GM12878 (cell line): ENCODE measurements at regions not wholly inside any gene's neighbourhood (a gene's known extent, or its start where the extent isn't known, plus 50 kb on each side); places are given as distances from the start of the nearest gene placed in this dataset.

ENCODE experiments used
- ATAC-seq: fragments of 200-7000 bp; cut with Tn5 transposase; 3 replicates; pipeline ENCODE4 v1.9.1; 2020; ENCODE audit warnings: mild to moderate bottlenecking, moderate library complexity
- BruUV-seq: library from RNA; stranded (reverse); fragments of 400-500 nt; replicated peaks from 2 replicates; lab custom pipeline; 2021; lab: Mats Ljungman, UMichigan
- CTCF ChIA-PET: fragments of 300-600 bp; sonication (Branson Sonifier 250); formaldehyde crosslinking; extraction: SDS; loops from one replicate; lab custom pipeline; 2021; ENCODE audit warnings: inconsistent platforms; lab: Yijun Ruan, JAX
- POLR2A ChIA-PET: fragments of 350-600 bp; formaldehyde crosslinking; extraction: SDS; loops from one replicate; lab custom pipeline; 2021; ENCODE audit warnings: inconsistent platforms; lab: Charles Lee
- RAD21 ChIA-PET: fragments of 300-600 bp; sonication (Branson Sonifier 250); formaldehyde crosslinking; loops from one replicate; lab custom pipeline; 2023; ENCODE audit warnings: antibody characterized with exemption; ENCODE audit not compliant: unreplicated experiment; lab: Charles Lee
- SMC1A ChIA-PET: fragments of 300-600 bp; sonication (Branson Sonifier 250); formaldehyde crosslinking; loops from one replicate; lab custom pipeline; 2023; ENCODE audit not compliant: unreplicated experiment, uncharacterized antibody; lab: Charles Lee
- DNase-seq: peaks from one replicate; pipeline ENCODE4 v3.0.0-alpha.2; 2011; ENCODE audit warnings: low read depth, low spot score
- FAIRE-seq: peaks from 3 replicates; lab custom pipeline; 2011; peaks lifted over from hg19 to GRCh38; lab: Jason Lieb, UNC
- H2AFZ ChIP-seq: 2 replicates; pipeline ENCODE4 v1.6.0; 2011; ENCODE audit warnings: low read depth, low read length, control low read depth; ENCODE audit not compliant: control insufficient read depth
- H3K27ac ChIP-seq: 2 replicates; pipeline ENCODE4 v1.5.1; 2011; ENCODE audit warnings: control low read depth; ENCODE audit not compliant: control insufficient read depth, insufficient read depth
- H3K27me3 ChIP-seq, 2 experiments: replicated peaks in 1 of 2; 2 replicates each; pipeline versions ENCODE4 v1.6.0 to v1.6.1; 2011; ENCODE audit warnings: low read length in 1 of 2; ENCODE audit not compliant: control insufficient read depth in 2 of 2, insufficient read depth in 2 of 2
- H3K36me3 ChIP-seq, 2 experiments: 2 replicates each; pipeline ENCODE4 v1.5.1; 2011; ENCODE audit warnings: low read length in 1 of 2; ENCODE audit not compliant: control insufficient read depth in 2 of 2, insufficient read depth in 2 of 2
- H3K4me1 ChIP-seq: 2 replicates; pipeline ENCODE4 v1.6.1; 2011; ENCODE audit warnings: mild to moderate bottlenecking, low read length, moderate library complexity, mixed read lengths; ENCODE audit not compliant: control insufficient read depth, insufficient read depth
- H3K4me2 ChIP-seq: 2 replicates; pipeline ENCODE4 v1.6.0; 2011; ENCODE audit warnings: control low read depth; ENCODE audit not compliant: control insufficient read depth, insufficient read depth
- H3K4me3 ChIP-seq: fragments of 200-600 bp; sonication (generic); 2 replicates; pipeline ENCODE4 v1.5.1; 2016
- H3K79me2 ChIP-seq: 2 replicates; pipeline ENCODE4 v1.6.0; 2011; ENCODE audit warnings: low read length; ENCODE audit not compliant: control insufficient read depth, insufficient read depth
- H3K9ac ChIP-seq: 2 replicates; pipeline ENCODE4 v1.8.0; 2011; ENCODE audit warnings: low read length, control low read depth, mixed read lengths; ENCODE audit not compliant: control insufficient read depth, insufficient read depth
- H3K9me3 ChIP-seq: replicated peaks from 3 replicates; pipeline ENCODE4 v1.5.1; 2011; ENCODE audit warnings: mild to moderate bottlenecking, low read length; ENCODE audit not compliant: control insufficient read depth, insufficient read depth
- H4K20me1 ChIP-seq: 2 replicates; pipeline ENCODE4 v1.6.0; 2011; ENCODE audit not compliant: control insufficient read depth, insufficient read depth
- ASH2L ChIP-seq: fragments of 300-600, 200-600 bp; sonication (generic); IDR thresholded peaks from 2 replicates; pipeline ENCODE4 v1.6.1; 2017; ENCODE audit warnings: low read depth, mild to moderate bottlenecking, borderline replicate concordance
- EGR1 ChIP-seq, 2 experiments: IDR thresholded peaks; 1 replicate in 1 of 2; 2 replicates in 1 of 2; pipeline ENCODE4 v1.6.1; 2011 to 2012; ENCODE audit warnings: low read depth in 2 of 2, low read length in 2 of 2, borderline replicate concordance in 1 of 2, mild to moderate bottlenecking in 1 of 2, moderate library complexity in 1 of 2
- EP300 ChIP-seq, 2 experiments: fragments of 150-350 bp in 1 of 2; IDR thresholded peaks; 2 replicates each; pipeline ENCODE4 v1.6.1; 2011 to 2012; ENCODE audit warnings: low read depth in 2 of 2, low read length in 2 of 2, borderline replicate concordance in 1 of 2, improper control_type of control experiment in 1 of 2, inconsistent platforms in 1 of 2; ENCODE audit not compliant: control insufficient read depth in 1 of 2
- HDAC6 ChIP-seq: fragments of 200-600 bp; sonication (generic); IDR thresholded peaks from one replicate; pipeline ENCODE4 v1.8.0; 2017; ENCODE audit warnings: antibody characterized with exemption; ENCODE audit not compliant: unreplicated experiment
- NR2F1 ChIP-seq: fragments of 450-650 bp; conservative IDR thresholded peaks from 2 replicates; pipeline ENCODE4 v1.6.1; 2017; ENCODE audit warnings: mild to moderate bottlenecking
- NRF1 ChIP-seq: conservative IDR thresholded peaks from 2 replicates; pipeline ENCODE4 v1.6.1; 2011; ENCODE audit warnings: mild to moderate bottlenecking, low read depth, low read length, improper control_type of control experiment
- PAX5 ChIP-seq: IDR thresholded peaks from 2 replicates; pipeline ENCODE4 v1.6.1; 2011; ENCODE audit warnings: low read depth, low read length, borderline replicate concordance
- PAX8 ChIP-seq: fragments of 450-650 bp; IDR thresholded peaks from 2 replicates; pipeline ENCODE4 v1.6.1; 2017; ENCODE audit warnings: mild to moderate bottlenecking, moderate library complexity
- POLR2AphosphoS5 ChIP-seq: IDR thresholded peaks from 2 replicates; pipeline ENCODE4 v1.6.1; 2011; ENCODE audit warnings: mild to moderate bottlenecking, low read length, inconsistent platforms
- RELB ChIP-seq: fragments of 450-650 bp; IDR thresholded peaks from 2 replicates; pipeline ENCODE4 v1.6.1; 2017; ENCODE audit warnings: low read depth, mild to moderate bottlenecking, moderate library complexity
- REST ChIP-seq: IDR thresholded peaks from 2 replicates; pipeline ENCODE4 v1.6.1; 2012; ENCODE audit warnings: mild to moderate bottlenecking, low read depth, low read length
- SMC3 ChIP-seq: IDR thresholded peaks from 2 replicates; pipeline ENCODE4 v1.6.1; 2011; ENCODE audit warnings: low read length, improper control_type of control experiment, borderline replicate concordance
- SP1 ChIP-seq: IDR thresholded peaks from one replicate; pipeline ENCODE4 v1.6.1; 2011; ENCODE audit warnings: low read depth, low read length
- WRNIP1 ChIP-seq: IDR thresholded peaks from 2 replicates; pipeline ENCODE4 v1.6.1; 2011; ENCODE audit warnings: low read depth, low read length, improper control_type of control experiment, borderline replicate concordance
- YY1 ChIP-seq: IDR thresholded peaks from 2 replicates; pipeline ENCODE4 v1.6.1; 2011; ENCODE audit warnings: low read depth, mild to moderate bottlenecking, low read length
- ZBED1 ChIP-seq: IDR thresholded peaks from 2 replicates; pipeline ENCODE4 v1.6.1; 2016; ENCODE audit warnings: borderline replicate concordance
- ZNF207 ChIP-seq: fragments of 450-650 bp; IDR thresholded peaks from 2 replicates; pipeline ENCODE4 v1.6.1; 2014; ENCODE audit warnings: antibody characterized with exemption, mild to moderate bottlenecking, borderline replicate concordance
- ZNF384 ChIP-seq: IDR thresholded peaks from 2 replicates; pipeline ENCODE4 v1.6.1; 2012; ENCODE audit warnings: low read depth, mild to moderate bottlenecking, low read length, improper control_type of control experiment, borderline replicate concordance
- ZZZ3 ChIP-seq: IDR thresholded peaks from 2 replicates; pipeline ENCODE4 v1.6.1; 2011; ENCODE audit warnings: low read depth; ENCODE audit not compliant: control insufficient read depth, insufficient read length
- WGBS: methylation state at CpG from one replicate; pipeline ENCODE4 v1.1.6; 2016; ENCODE audit warnings: low lambda C conversion rate; ENCODE audit not compliant: insufficient replicate concordance, insufficient coverage; ENCODE audit errors: missing lambda C conversion rate; 5-methylcytosine and 5-hydroxymethylcytosine counted together
- in situ Hi-C: fragments of 300-500 bp; cut with MboI; formaldehyde crosslinking; loops from 9 replicates; pipeline ENCODE4 v1.14.3; 2018; ENCODE audit warnings: mixed read lengths
- intact Hi-C: fragments of 100-400 bp; cut with micrococcal nuclease; formaldehyde crosslinking; loops from one replicate; pipeline ENCODE4 v1.14.2; 2022; ENCODE audit not compliant: unreplicated experiment

GRCh38 chr2:185274718-185275484 lies 463.7 kb upstream of the FSIP2 start:
- no peak overlapping the region for H2AFZ ChIP-seq
- ATAC-seq (peak; percentile 79), DNase-seq (no peak), FAIRE-seq (no peak)
- no peaks in the 10 kb centered on the region for H3K36me3 ChIP-seq
- H4K20me1 ChIP-seq = no peaks in the 10 kb centered on the region
- no peaks in the 10 kb centered on the region for H3K27me3 ChIP-seq
- no peaks in the 10 kb centered on the region for H3K9me3 ChIP-seq
- no peaks in the 10 kb centered on the region for H3K79me2 ChIP-seq
- intact Hi-C loops = no loop called here
- RAD21 ChIA-PET = interaction anchor here (0.7 to 8.8 kb wide), 3 partner anchors 16 to 63 kb away, joined by 3 to 112 read pairs (median 3); no protein-coding TSS in a partner anchor
- SMC1A ChIA-PET = interaction anchor here (0.7 to 7.6 kb wide), 10 partner anchors 8 to 166 kb away, joined by 3 to 70 read pairs (median 6); no protein-coding TSS in a partner anchor
- H3K4me2 ChIP-seq = no peak overlapping the region
- BruUV-seq = no TSS peak
- H3K9ac ChIP-seq = no peak overlapping the region
- in situ Hi-C loops = no loop called here
- H3K27ac ChIP-seq = no peak overlapping the region
- H3K4me1 ChIP-seq = no peaks in the 10 kb centered on the region
- POLR2A ChIA-PET = interaction anchor here (0.6 kb wide), 1 partner anchor 13 kb away, joined by 3 read pairs; no protein-coding TSS in a partner anchor
- 21% methylated on average over 4 of the region's 4 CpGs for WGBS
- H3K4me3 ChIP-seq = no peak overlapping the region
- CTCF ChIA-PET = interaction anchor here (0.6 to 8.8 kb wide), 8 partner anchors 12 to 1586 kb away, joined by 3 to 149 read pairs (median 3); no protein-coding TSS in a partner anchor
- TF ChIP-seq PAX8 (no peak), REST (no peak), NR2F1 (0 out of 2 replicates have a peak, but pooled peaks have one; percentile 48), ZBED1 (no peak), PAX5 (no peak), YY1 (no peak), WRNIP1 (no peak), ASH2L (no peak), EGR1 (IDR thresholded peaks at IDR 0.05; ENCODE audit: borderline replicate concordance in 1 of 2, low read depth in 2 of 2, low read length in 2 of 2) (no peak), RELB (peak; percentile 24; the same call in 1 of the 2 replicates), NRF1 (no peak), ZZZ3 (no peak), SP1 (no peak), HDAC6 (no peak), ZNF207 (no peak), POLR2AphosphoS5 (no peak), EP300 (IDR thresholded peaks at IDR 0.05; ENCODE audit: borderline replicate concordance in 1 of 2, control insufficient read depth in 1 of 2, low read depth in 2 of 2, low read length in 2 of 2) (no peak), ZNF384 (no peak), SMC3 (no peak)
